Heart right ventricle (tissue), 16 donors: ENCODE measurements at regions not wholly inside any gene's neighbourhood (a gene's known extent, or its start where the extent isn't known, plus 50 kb on each side); places are given as distances from the start of the nearest gene placed in this dataset.

Experiments used
- ATAC-seq, 8 donors: fragments of 200-7000 bp; cut with Tn5 transposase; one replicate each; pipeline ENCODE4 v1.9.1; 2020; ENCODE audit warnings: mild to moderate bottlenecking in 8 of 8, moderate library complexity in 8 of 8, moderate number of reproducible peaks in 1 of 8
- DNase-seq, 2 donors: peaks; one replicate each; pipeline ENCODE4 v3.0.0-alpha.2; 2020
- H3K27ac ChIP-seq, 10 donors: fragments of 200-600 bp; sonication (generic) in 2 of 10; one replicate each; pipeline versions ENCODE4 v1.5.0 to v1.8.0; 2020 to 2022; ENCODE audit warnings: mild to moderate bottlenecking in 3 of 10
- H3K27me3 ChIP-seq, 7 donors: fragments of 200-600 bp; one replicate each; pipeline ENCODE4 v1.8.0; 2021 to 2022; ENCODE audit warnings: mild to moderate bottlenecking in 2 of 7
- H3K36me3 ChIP-seq, 9 donors: fragments of 200-600 bp; sonication (generic) in 1 of 9; one replicate each; pipeline versions ENCODE4 v1.5.0 to v1.8.0; 2020 to 2022; ENCODE audit warnings: mild to moderate bottlenecking in 2 of 9
- H3K4me1 ChIP-seq, 9 donors: fragments of 200-600 bp; sonication (generic) in 1 of 9; one replicate each; pipeline versions ENCODE4 v1.5.0 to v1.8.0; 2020 to 2022; ENCODE audit warnings: mild to moderate bottlenecking in 4 of 9
- H3K4me3 ChIP-seq, 10 donors: fragments of 200-600 bp; sonication (generic) in 2 of 10; one replicate each; pipeline versions ENCODE4 v1.5.0 to v1.8.0; 2020 to 2022; ENCODE audit warnings: mild to moderate bottlenecking in 7 of 10, moderate library complexity in 2 of 10
- H3K9me3 ChIP-seq, 11 donors: fragments of 200-600 bp in 10 of 11; sonication (generic) in 2 of 11; one replicate each; pipeline versions ENCODE4 v1.5.0 to v1.8.0; 2013 to 2022; ENCODE audit warnings: mild to moderate bottlenecking in 2 of 11, control low read depth in 1 of 11, moderate library complexity in 1 of 11
- CTCF ChIP-seq, 9 donors: fragments of 200-600 bp; sonication (generic) in 2 of 9; IDR thresholded peaks; one replicate each; pipeline versions ENCODE4 v1.5.0 to v1.8.0; 2021 to 2022; ENCODE audit warnings: antibody characterized with exemption in 9 of 9, mild to moderate bottlenecking in 5 of 9, moderate library complexity in 1 of 9
- WGBS, 2 donors: extraction: QIAGEN DNeasy Blood & Tissue Kit; methylation state at CpG; one replicate each; pipeline ENCODE4 v1.1.7; 2013; ENCODE audit warnings: inconsistent platforms in 1 of 2; 5-methylcytosine and 5-hydroxymethylcytosine counted together
- intact Hi-C, 10 donors: fragments of 100-400 bp; cut with DNase I; formaldehyde crosslinking; loops; one replicate each; pipeline versions ENCODE4 v1.11.1 to v1.14.2; 2022
- donor health status: Arrhythmogenic right ventricular cardiomyopathy.
- donor health status: ischemic (EF 13 %, LVEDD 7.1; RV severe dilation, severe dysfunction).
- donor health status: healthy with polysubstance abuse.
- donor health status: DM: no; HTN: yes; CAD: no.
- donor health status: DM: no; HTN: no; CAD: no.
- donor health status: ischemic (EF 25% LVEDD 6.9; RV normal size, moderate dysfunction).
- donor health status: ischemic (EF 25% LVEDD 5.7; RV mildly dilated, moderate dysfunction).
- donor health status: healthy.
- donor health status: DM: yes; HTN: yes; CAD: no.
- donor health status: Ischemic cardiomyopathy.
- donor health status: ischemic (EF 35%, LVEDD 5.7; RV mildly dilated, moderate dysfunction).
- donor health status: nonischemic (EF 11% LVEDD 7.7; RV severe dilation, severe dysfunction).
- donor health status: DM: yes; HTN: yes; CAD: no.
- donor health status: PGD.
- donor health status: ischemic (EF 29% LVEDD 5.4; RV normal size, mild dysfunction).
- donor health status: nonischemic (EF 23%, LVEDD 6.1; RV moderate dilation, normal function).

DNA sequence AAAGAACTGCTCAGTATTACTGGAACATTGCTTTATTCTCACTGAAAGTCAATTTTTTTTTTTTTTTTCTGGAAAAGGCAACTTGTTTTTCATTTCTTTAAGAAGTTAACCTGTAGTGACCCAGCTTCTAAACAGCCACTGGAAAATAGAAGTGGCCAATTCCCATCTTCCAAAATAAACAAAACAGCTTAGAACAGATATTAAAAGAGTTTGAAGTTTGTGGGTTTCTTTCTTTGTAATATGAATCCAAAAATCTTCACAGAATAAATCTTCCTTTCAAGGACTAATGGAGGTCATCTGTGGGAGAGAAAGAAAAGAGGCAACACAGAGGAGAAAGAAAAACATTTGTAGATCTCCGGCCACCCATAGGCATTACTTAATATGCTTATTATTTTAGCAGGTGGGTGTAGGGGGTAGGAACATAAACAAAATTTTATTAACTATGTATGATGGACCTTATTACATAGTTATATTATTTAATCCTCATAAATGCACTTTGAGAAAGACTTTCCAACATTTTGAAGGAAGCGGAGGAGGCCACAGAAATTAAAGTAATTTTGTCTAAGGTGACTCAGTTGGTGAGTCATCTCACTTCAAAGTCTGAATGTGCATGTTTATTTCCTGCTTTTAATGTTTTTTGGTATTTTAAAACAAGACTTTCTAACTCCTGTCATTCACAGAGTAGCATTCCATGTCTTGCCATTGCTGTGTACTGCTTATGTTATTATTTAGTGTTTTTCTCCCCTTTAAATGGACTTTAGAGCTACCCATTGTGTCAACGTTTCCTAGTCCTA, 1791.8 kb upstream of the WWC1 start:
- WGBS, 2 donors = 77 to 84% methylated on average over 3 of the region's 3 CpGs
- DNase-seq (no peak), ATAC-seq (no peak)
- intact Hi-C loops = no loop called here
- no peaks in the 10 kb centered on the region for H3K4me1 ChIP-seq
- peaks cover 0 to 3% (median 0%) of the 10 kb centered on the region in 11 donors for H3K9me3 ChIP-seq
- no peaks in the 10 kb centered on the region for H3K27me3 ChIP-seq
- H3K27ac ChIP-seq = no peak overlapping the region
- no peak for TF ChIP-seq CTCF (IDR thresholded peaks at IDR 0.05)
- no peaks in the 10 kb centered on the region for H3K36me3 ChIP-seq
- no peak overlapping the region for H3K4me3 ChIP-seq

DNA sequence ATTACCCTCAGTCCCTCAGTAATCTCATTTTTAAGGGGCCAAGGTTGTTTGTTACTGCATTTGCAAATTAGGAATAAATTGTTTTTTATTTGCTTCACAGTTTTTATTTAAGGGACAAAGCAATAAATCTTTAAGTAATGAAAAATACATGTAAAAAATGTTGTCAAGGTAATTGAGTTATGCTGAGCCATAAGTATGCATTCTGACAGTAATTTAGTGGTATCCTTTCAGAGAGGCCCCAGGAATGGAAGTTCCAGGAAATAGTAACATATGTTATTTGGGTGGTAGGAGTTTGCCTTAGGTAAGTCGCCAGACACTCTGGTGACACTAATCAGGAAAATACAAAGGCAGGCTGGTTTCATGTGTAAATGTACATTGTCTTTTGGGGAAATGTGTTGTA, 1787.9 kb upstream of the WWC1 start:
- DNase-seq (no peak), ATAC-seq (no peak)
- Histone ChIP-seq H3K27me3 (no peaks in the 10 kb centered on the region), H3K9me3 (peaks cover 0 to 3% (median 0%) of the 10 kb centered on the region in 11 donors), H3K4me3 (no peak overlapping the region), H3K27ac (no peak overlapping the region), H3K4me1 (no peaks in the 10 kb centered on the region), H3K36me3 (no peaks in the 10 kb centered on the region)
- intact Hi-C loops = no loop called here
- 93 to 94% methylated on average over 1 of the region's 1 CpG for WGBS, 2 donors
- no peak for TF ChIP-seq CTCF (IDR thresholded peaks at IDR 0.05)

DNA sequence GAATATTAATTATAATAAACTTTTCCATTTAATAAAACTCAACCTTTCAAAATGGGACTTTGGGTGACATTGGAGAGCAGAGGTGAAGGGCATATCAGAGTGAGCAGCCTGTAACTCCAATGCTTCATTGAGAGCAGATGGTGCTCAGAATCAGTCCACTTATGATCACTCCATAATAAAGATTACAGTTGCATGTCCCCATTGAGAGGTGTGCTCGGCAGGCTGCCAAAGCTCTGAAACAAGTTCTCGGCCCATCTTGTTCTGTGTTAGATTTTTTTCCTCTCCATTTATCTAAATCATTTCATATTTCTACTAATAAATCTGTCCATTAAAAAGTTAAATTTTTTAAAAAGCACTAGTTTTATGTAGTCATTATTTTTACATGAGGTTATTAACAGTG, 1786.4 kb upstream of the WWC1 start:
- no peaks in the 10 kb centered on the region for H3K27me3 ChIP-seq
- no peak overlapping the region for H3K27ac ChIP-seq
- no peak for ATAC-seq
- no peaks in the 10 kb centered on the region for H3K4me1 ChIP-seq
- no peak overlapping the region for H3K4me3 ChIP-seq
- peaks cover 0 to 3% (median 0%) of the 10 kb centered on the region in 11 donors for H3K9me3 ChIP-seq
- no peaks in the 10 kb centered on the region for H3K36me3 ChIP-seq
- 43 to 59% methylated on average over 2 of the region's 2 CpGs for WGBS, 2 donors
- intact Hi-C loops = no loop called here
- TF ChIP-seq CTCF (IDR thresholded peaks at IDR 0.05) = no peak
- no peak for DNase-seq

- Histone ChIP-seq H3K27me3 (no peaks in the 10 kb centered on the region), H3K36me3 (no peaks in the 10 kb centered on the region), H3K27ac (no peak overlapping the region)
Observed at GRCh38 chr5:166505544-166505943, 1785.9 kb upstream of the WWC1 start.

More at GRCh38 chr5:166505544-166505943, 1785.9 kb upstream of the WWC1 start:
- DNase-seq (no peak), ATAC-seq (no peak)
- peaks cover 0 to 3% (median 0%) of the 10 kb centered on the region in 11 donors for H3K9me3 ChIP-seq
- intact Hi-C loops = no loop called here
- no peak overlapping the region for H3K4me3 ChIP-seq
- TF ChIP-seq CTCF (IDR thresholded peaks at IDR 0.05) = no peak
- H3K4me1 ChIP-seq = no peaks in the 10 kb centered on the region
